ENCODE measurements at regions not wholly inside any gene's neighbourhood (a gene's known extent, or its start where the extent isn't known, plus 50 kb on each side); places are given as distances from the start of the nearest gene placed in this dataset.

- no peak for TF ChIP-seq CTCF (IDR thresholded peaks at IDR 0.05; ENCODE audit: insufficient read depth, low read length, poor library complexity, severe bottlenecking)
- TF ChIP-seq EZH2phosphoT487 (conservative IDR thresholded peaks at IDR 0.05; ENCODE audit: low read length), result no peak
These were observed 243.1 kb downstream of the INHBA start for GRCh38 chr7:41459623-41460261.

All from SU-DHL-6 (cell line).